ENCODE measurements at regions not wholly inside any gene's neighbourhood (a gene's known extent, or its start where the extent isn't known, plus 50 kb on each side); places are given as distances from the start of the nearest gene placed in this dataset.

DNA sequence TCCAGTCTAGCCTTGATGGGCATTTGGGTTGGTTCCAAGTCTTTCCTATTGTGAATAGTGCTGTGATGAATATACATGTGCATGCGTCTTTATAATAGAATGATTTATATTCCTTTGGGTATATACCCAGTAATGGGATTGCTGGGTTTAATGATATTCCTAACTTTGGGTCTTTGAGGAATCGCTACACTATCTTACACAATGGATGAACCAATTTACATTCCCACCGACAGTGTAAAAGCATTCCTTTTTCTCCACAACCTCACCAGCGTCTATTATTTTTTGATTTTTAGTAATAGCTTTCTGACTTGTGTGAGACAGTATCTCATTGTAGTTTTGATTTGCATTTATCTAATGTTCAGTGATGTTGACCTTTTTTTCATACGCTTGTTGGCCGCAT lies 1040.1 kb downstream of the MAT2B start:
- DNase-seq (ENCODE audit: insufficient read length, low spot score) = no peak
- FAIRE-seq = no peak
- TF ChIP-seq POLR2A (IDR thresholded peaks at IDR 0.05; ENCODE audit: low read depth, low read length) = no peak

- no peak for TF ChIP-seq POLR2A (IDR thresholded peaks at IDR 0.05; ENCODE audit: low read depth, low read length)
- FAIRE-seq (no peak), DNase-seq (ENCODE audit: insufficient read length, low spot score) (no peak)
Measured at GRCh38 chr5:164553851-164554250, 1048.4 kb downstream of the MAT2B start.

DNA sequence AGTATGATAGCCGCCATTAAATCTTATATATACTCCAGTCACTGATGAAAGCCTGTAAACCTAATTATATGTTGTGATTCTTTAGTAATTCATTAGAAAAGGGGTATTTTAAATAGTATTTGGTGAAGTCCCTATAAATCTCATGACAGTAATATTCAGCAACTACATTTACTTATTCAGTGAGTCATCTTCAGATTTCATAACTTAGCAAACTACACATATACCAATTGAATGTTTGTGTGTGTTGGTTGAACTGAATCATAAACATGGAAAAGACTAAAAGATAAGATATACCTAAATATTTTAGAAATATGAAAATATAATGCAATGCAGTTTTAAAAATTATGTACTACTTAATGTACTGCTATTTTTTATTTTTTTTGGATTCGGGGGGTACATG lies 1050.4 kb downstream of the MAT2B start:
- DNase-seq (ENCODE audit: insufficient read length, low spot score) (no peak), FAIRE-seq (no peak)
- no peak for TF ChIP-seq POLR2A (IDR thresholded peaks at IDR 0.05; ENCODE audit: low read depth, low read length)

DNA sequence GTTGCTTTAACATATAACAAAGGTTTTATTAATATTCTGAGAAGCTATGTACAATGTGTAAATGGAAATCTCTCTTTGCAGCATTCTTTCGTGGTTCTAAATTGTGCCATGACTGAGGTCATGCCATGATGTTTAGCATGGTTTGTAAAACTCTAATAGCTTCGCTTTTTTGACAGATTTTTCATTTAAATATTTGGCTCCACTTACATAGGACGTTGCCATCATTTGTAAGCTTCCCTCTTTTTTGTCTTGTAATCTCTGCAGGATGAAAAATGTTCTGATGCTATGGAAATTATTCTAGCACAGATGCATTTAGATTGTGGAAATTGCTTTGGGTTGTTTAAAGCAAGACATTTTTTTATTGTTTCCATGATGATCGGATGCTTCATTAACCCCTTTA lies 1054.8 kb downstream of the MAT2B start:
- DNase-seq (ENCODE audit: insufficient read length, low spot score) (no peak), FAIRE-seq (no peak)
- no peak for TF ChIP-seq POLR2A (IDR thresholded peaks at IDR 0.05; ENCODE audit: low read depth, low read length)

GRCh38 chr5:164561933-164562872 lies 1056.8 kb downstream of the MAT2B start:
- TF ChIP-seq POLR2A (IDR thresholded peaks at IDR 0.05; ENCODE audit: low read depth, low read length) = no peak
- no peak for DNase-seq (ENCODE audit: insufficient read length, low spot score)
- no peak for FAIRE-seq

GRCh38 chr5:164563370-164563769 lies 1058.0 kb downstream of the MAT2B start:
- no peak for TF ChIP-seq POLR2A (IDR thresholded peaks at IDR 0.05; ENCODE audit: low read depth, low read length)
- FAIRE-seq (no peak), DNase-seq (ENCODE audit: insufficient read length, low spot score) (no peak)

DNA sequence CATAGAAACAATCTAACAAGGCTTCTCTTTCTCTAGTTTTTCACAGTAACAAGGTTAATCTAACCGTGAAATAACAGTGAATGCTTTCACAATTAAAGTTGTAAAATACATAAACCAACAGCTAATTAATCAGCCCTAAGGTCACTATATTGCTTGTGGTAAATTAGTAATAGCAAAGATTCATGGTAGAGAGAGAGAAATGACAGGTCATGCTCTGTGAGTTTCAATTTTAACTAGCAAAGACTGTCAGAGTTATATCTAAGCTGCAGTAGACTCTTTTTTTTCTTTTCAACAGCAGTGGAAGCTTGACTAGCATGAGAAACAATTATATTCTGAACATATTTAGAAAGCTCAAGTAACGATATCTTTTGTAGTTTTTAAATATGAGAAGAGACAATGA lies 1068.0 kb downstream of the MAT2B start:
- TF ChIP-seq POLR2A (IDR thresholded peaks at IDR 0.05; ENCODE audit: low read depth, low read length) = no peak
- FAIRE-seq = no peak
- no peak for DNase-seq (ENCODE audit: insufficient read length, low spot score)

GRCh38 chr5:164577201-164577600 lies 1071.8 kb downstream of the MAT2B start:
- TF ChIP-seq POLR2A (IDR thresholded peaks at IDR 0.05; ENCODE audit: low read depth, low read length) = no peak
- FAIRE-seq (no peak), DNase-seq (ENCODE audit: insufficient read length, low spot score) (no peak)

GRCh38 chr5:164577742-164578141 lies 1072.3 kb downstream of the MAT2B start:
- no peak for DNase-seq (ENCODE audit: insufficient read length, low spot score)
- TF ChIP-seq POLR2A (IDR thresholded peaks at IDR 0.05; ENCODE audit: low read depth, low read length) = no peak
- no peak for FAIRE-seq

DNA sequence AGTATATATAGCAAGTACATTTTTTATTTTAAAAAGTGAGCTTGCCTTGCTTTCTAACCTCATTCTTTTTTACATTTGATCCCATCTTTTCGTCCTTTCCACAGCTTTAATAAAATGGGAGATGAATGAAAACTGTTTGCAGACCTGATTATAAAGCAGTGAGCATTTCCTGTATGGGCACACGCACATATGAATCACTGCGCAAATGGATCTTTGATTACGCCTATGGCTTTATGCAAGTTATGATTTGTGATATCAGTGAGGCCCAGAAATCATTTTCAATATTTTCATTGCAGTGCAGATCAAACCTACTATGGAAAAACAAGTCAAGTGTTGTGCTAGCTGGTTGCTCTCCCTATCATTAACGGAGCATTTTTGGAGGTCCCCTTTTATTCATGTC lies 1073.0 kb downstream of the MAT2B start:
- no peak for TF ChIP-seq POLR2A (IDR thresholded peaks at IDR 0.05; ENCODE audit: low read depth, low read length)
- DNase-seq (ENCODE audit: insufficient read length, low spot score) = no peak
- no peak for FAIRE-seq

GRCh38 chr5:164578911-164579310 lies 1073.5 kb downstream of the MAT2B start:
- no peak for FAIRE-seq
- DNase-seq (ENCODE audit: insufficient read length, low spot score) = no peak

DNA sequence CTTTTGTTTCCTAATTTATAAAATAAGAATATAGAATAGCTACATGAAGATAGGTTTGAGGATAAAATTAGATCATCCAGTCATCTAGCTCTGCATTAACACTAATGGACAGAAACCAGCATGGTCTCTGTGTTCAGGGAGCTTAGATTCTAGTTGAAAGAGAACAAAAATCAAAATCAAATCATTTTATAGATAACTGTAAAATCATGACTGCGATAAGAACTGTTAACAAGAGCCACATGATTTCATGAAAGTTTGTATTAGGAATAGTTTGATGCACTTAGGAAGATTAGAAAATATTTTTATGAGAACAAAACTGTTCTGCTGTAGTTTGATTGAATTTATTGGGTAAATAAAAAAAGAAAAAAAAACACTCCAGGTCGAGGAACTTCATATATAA lies 1074.7 kb downstream of the MAT2B start:
- DNase-seq (ENCODE audit: insufficient read length, low spot score) (no peak), FAIRE-seq (no peak)
- no peak for TF ChIP-seq POLR2A (IDR thresholded peaks at IDR 0.05; ENCODE audit: low read depth, low read length)

More at GRCh38 chr5:164578911-164579310, 1073.5 kb downstream of the MAT2B start:
- no peak for TF ChIP-seq POLR2A (IDR thresholded peaks at IDR 0.05; ENCODE audit: low read depth, low read length)

DNA sequence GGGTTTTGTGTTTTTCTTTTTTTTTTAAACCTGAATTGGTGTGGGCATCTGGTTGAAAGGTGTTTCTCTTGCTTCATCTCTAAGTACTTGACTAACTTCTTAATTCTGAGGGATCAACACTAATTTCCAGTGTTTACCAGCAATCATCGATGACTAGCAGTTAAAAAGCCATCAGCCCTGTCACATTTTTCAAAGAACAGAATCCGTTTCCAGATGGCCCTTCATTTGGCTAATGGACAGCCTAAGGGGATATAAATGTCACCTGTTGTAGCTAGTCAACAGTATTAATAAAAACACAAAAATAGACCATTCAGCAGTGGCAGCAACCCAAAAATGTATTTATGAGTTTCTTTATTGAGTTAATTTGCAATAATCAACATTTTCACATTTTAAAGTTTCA lies 1076.5 kb downstream of the MAT2B start:
- no peak for DNase-seq (ENCODE audit: insufficient read length, low spot score)

GRCh38 chr5:164593982-164594381 lies 1088.6 kb downstream of the MAT2B start:
- TF ChIP-seq POLR2A (IDR thresholded peaks at IDR 0.05; ENCODE audit: low read depth, low read length) = no peak
- FAIRE-seq (no peak), DNase-seq (ENCODE audit: insufficient read length, low spot score) (no peak)

More for the DNA sequence above, 1076.5 kb downstream of the MAT2B start:
- TF ChIP-seq POLR2A (IDR thresholded peaks at IDR 0.05; ENCODE audit: low read depth, low read length) = no peak
- no peak for FAIRE-seq

DNA sequence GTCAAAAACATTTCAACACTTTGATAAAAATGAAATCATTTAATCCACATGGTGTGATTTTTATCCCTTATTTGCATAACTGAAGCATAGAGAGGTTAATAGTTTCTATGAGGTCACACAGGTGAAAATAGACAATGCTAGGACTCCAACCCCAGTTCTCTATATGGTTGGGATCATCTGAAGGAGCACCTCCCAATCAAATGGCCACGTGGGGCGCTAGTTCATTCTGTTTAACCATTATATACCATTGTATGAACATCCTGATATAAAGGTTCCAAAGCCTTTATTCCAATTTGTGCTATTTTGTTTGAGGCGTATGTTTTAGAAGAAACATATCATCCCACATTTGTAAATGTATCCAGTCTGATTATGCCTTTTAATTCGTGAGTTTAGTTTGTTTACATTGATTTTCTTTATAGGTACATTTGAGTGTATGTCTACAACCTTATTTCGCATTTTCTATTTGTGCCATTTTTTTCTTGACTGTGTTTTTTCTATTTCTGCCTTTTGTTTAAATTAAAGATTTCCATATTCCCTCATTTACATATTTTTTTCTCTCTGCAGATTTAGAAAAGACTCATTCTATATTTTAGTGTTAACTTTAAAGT lies 1092.0 kb downstream of the MAT2B start:
- FAIRE-seq (no peak), DNase-seq (ENCODE audit: insufficient read length, low spot score) (no peak)
- no peak for TF ChIP-seq POLR2A (IDR thresholded peaks at IDR 0.05; ENCODE audit: low read depth, low read length)

Measured in H54 (cell line).